Activated CD4-positive, alpha-beta memory T cell treated with anti-CD3 and anti-CD28 coated beads, Interleukin-2, amount 10 ng/mL, durations not matched to agents 7 days and 5 days (primary cell): ENCODE measurements at regions not wholly inside any gene's neighbourhood (a gene's known extent, or its start where the extent isn't known, plus 50 kb on each side); places are given as distances from the start of the nearest gene placed in this dataset.
"Not testable (repeated sequence)": the region's sequence is repeated elsewhere in the genome, so short reads cannot be mapped to it uniquely, and the experiment has no call there.

Source experiments
- CTCF ChIA-PET: fragments of 350-600 bp; sonication (Branson Sonifier 250); formaldehyde crosslinking; loops from one replicate; lab custom pipeline; 2021; ENCODE audit warnings: antibody characterized with exemption, inconsistent platforms; lab: Charles Lee
- POLR2A ChIA-PET: fragments of 350-600 bp; sonication (Branson Sonifier 250); formaldehyde crosslinking; loops from one replicate; lab custom pipeline; 2021; ENCODE audit warnings: antibody characterized with exemption; lab: Charles Lee
- DNase-seq: peaks from one replicate; pipeline ENCODE4 v3.0.0-alpha.2; 2020
- H3K27ac Mint-ChIP-seq: one replicate; pipeline ENCODE4 v1.8.0; 2021; ENCODE audit warnings: mild to moderate bottlenecking, mixed read lengths
- H3K27me3 Mint-ChIP-seq: one replicate; pipeline ENCODE4 v1.8.0; 2021; ENCODE audit warnings: mixed read lengths
- H3K36me3 Mint-ChIP-seq: one replicate; pipeline ENCODE4 v1.8.0; 2021; ENCODE audit warnings: low read depth, mixed read lengths
- H3K4me1 Mint-ChIP-seq: one replicate; pipeline ENCODE4 v1.8.0; 2021; ENCODE audit warnings: mixed read lengths
- H3K4me3 Mint-ChIP-seq: one replicate; pipeline ENCODE4 v1.8.0; 2021; ENCODE audit warnings: mild to moderate bottlenecking, mixed read lengths
- H3K9me3 Mint-ChIP-seq: one replicate; pipeline ENCODE4 v1.8.0; 2021; ENCODE audit warnings: mixed read lengths

DNA sequence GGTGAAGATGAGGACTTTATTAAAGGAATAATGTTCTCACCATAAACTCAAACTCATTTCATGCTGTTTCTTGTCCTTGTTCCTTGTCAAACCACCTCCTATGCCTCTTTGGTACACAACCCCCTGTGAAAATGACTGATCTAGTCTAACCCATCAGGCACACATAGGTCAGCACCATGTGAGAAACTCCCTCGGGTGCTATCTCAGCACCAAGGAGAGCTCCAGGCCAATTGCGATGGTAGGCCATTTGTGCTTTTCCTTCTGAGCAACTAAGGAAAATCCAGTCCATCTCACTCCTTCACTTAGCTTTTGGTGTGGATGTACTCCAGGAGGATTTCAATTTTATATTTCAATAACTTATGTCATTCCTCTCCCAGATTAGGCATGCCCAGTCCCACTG is 199.8 kb downstream of the ZNF608 start:
- H3K36me3 Mint-ChIP-seq = no peaks in the 10 kb centered on the region
- no peak for DNase-seq
- ChIA-PET POLR2A (no interaction called here), CTCF (no interaction called here)
- no peaks in the 10 kb centered on the region for H3K4me1 Mint-ChIP-seq
- no peak overlapping the region for H3K4me3 Mint-ChIP-seq
- H3K9me3 Mint-ChIP-seq = no peaks in the 10 kb centered on the region
- H3K27me3 Mint-ChIP-seq = no peaks in the 10 kb centered on the region
- no peak overlapping the region for H3K27ac Mint-ChIP-seq

GRCh38 chr5:124544366-124545055 is 201.9 kb downstream of the ZNF608 start:
- no peak overlapping the region for H3K27ac Mint-ChIP-seq
- no peaks in the 10 kb centered on the region for H3K4me1 Mint-ChIP-seq
- no peaks in the 10 kb centered on the region for H3K27me3 Mint-ChIP-seq
- no peak overlapping the region for H3K4me3 Mint-ChIP-seq
- no peaks in the 10 kb centered on the region for H3K36me3 Mint-ChIP-seq
- CTCF ChIA-PET = no interaction called here
- peaks cover 2% of the 10 kb centered on the region for H3K9me3 Mint-ChIP-seq
- POLR2A ChIA-PET = no interaction called here
- DNase-seq = no peak

DNA sequence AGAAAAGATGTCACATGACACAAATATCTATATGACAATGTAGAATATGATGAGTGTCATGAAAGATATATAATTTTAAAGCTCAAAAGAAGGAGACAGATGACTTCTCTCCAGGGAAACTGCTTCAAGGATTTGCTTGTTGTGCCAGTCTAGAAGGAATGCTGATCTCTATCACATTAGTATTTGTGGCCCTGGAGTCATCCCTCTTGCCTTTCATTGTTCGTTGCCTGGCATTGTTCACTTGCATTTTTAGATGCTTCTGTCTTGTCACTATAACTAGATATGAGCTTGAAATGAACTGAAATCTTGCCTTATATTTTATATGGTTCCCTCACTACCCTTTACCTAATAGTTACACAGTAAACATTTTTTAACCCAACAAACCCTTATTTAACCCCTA is 207.5 kb downstream of the ZNF608 start:
- peaks cover 10% of the 10 kb centered on the region for H3K9me3 Mint-ChIP-seq
- H3K36me3 Mint-ChIP-seq = no peaks in the 10 kb centered on the region
- no peak for DNase-seq
- CTCF ChIA-PET = interaction anchor here (0.5 kb wide), 1 partner anchor 10 kb away, joined by 3 read pairs; no protein-coding TSS in a partner anchor
- no peaks in the 10 kb centered on the region for H3K27me3 Mint-ChIP-seq
- no peaks in the 10 kb centered on the region for H3K4me1 Mint-ChIP-seq
- no peak overlapping the region for H3K4me3 Mint-ChIP-seq
- no peak overlapping the region for H3K27ac Mint-ChIP-seq
- POLR2A ChIA-PET = no interaction called here

DNA sequence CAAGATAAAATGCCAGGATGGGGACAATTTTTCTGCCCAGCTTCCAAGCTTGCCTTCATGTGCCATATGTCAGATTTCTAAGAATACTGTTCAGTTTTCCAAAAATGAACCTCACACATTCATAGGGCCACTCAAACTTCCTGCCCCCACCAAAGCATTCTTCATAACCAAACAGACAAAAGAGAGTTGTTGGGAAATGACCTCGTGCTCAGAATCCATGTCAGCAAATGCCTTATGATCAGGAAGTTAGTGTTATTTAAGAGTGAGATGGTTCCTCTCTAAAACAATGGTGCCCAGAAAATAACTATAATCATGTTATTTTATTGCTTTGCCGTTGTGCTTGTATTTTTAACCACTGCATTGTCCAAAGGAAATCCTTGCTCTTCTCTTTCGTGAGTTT is 208.2 kb downstream of the ZNF608 start:
- no peak overlapping the region for H3K27ac Mint-ChIP-seq
- H3K9me3 Mint-ChIP-seq = peaks cover 10% of the 10 kb centered on the region
- H3K4me3 Mint-ChIP-seq = no peak overlapping the region
- H3K36me3 Mint-ChIP-seq = no peaks in the 10 kb centered on the region
- H3K4me1 Mint-ChIP-seq = no peaks in the 10 kb centered on the region
- no peak for DNase-seq
- ChIA-PET CTCF (no interaction called here), POLR2A (no interaction called here)
- no peaks in the 10 kb centered on the region for H3K27me3 Mint-ChIP-seq

- H3K36me3 Mint-ChIP-seq = no peaks in the 10 kb centered on the region
- ChIA-PET CTCF (no interaction called here), POLR2A (no interaction called here)
- DNase-seq = no peak
- H3K27ac Mint-ChIP-seq = no peak overlapping the region
- H3K4me3 Mint-ChIP-seq = no peak overlapping the region
- H3K4me1 Mint-ChIP-seq = no peaks in the 10 kb centered on the region
- H3K27me3 Mint-ChIP-seq = no peaks in the 10 kb centered on the region
- peaks cover 10% of the 10 kb centered on the region for H3K9me3 Mint-ChIP-seq
Observed at GRCh38 chr5:124537522-124537921, 208.9 kb downstream of the ZNF608 start.

- H3K27ac Mint-ChIP-seq = no peak overlapping the region
- POLR2A ChIA-PET = no interaction called here
Observed at GRCh38 chr5:124537107-124537506, 209.3 kb downstream of the ZNF608 start.

DNA sequence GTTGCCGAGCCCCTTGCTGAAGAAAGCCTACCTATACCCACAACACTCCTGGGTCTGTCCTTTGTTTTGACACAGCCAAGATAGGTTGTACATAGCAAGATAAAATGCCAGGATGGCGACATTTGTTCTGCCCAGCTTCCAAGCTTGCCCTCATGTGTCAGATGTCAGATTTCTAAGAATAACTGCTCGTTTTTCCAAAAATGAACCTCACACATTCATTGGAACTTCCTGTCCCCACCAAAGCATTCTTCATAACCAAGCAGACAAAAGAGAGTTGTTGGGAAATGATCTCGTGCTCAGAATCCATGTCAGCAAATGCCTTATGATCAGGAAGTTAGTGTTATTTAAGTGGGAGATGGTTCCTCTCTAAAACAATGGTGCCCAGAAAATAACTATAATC is 210.1 kb downstream of the ZNF608 start:
- ChIA-PET POLR2A (no interaction called here), CTCF (no interaction called here)
- Mint-ChIP-seq H3K4me3 (no peak overlapping the region), H3K9me3 (peaks cover 10% of the 10 kb centered on the region), H3K36me3 (no peaks in the 10 kb centered on the region), H3K27me3 (no peaks in the 10 kb centered on the region), H3K27ac (no peak overlapping the region), H3K4me1 (no peaks in the 10 kb centered on the region)
- DNase-seq = no peak

More at GRCh38 chr5:124537107-124537506, 209.3 kb downstream of the ZNF608 start:
- Mint-ChIP-seq H3K36me3 (no peaks in the 10 kb centered on the region), H3K4me1 (no peaks in the 10 kb centered on the region), H3K27me3 (no peaks in the 10 kb centered on the region), H3K4me3 (no peak overlapping the region), H3K9me3 (peaks cover 10% of the 10 kb centered on the region)
- DNase-seq = no peak
- CTCF ChIA-PET = no interaction called here

- no peak for DNase-seq
- Mint-ChIP-seq H3K27ac (no peak overlapping the region), H3K27me3 (peaks cover 2% of the 10 kb centered on the region), H3K9me3 (peaks cover 9% of the 10 kb centered on the region), H3K36me3 (no peaks in the 10 kb centered on the region), H3K4me3 (no peak overlapping the region), H3K4me1 (no peaks in the 10 kb centered on the region)
- POLR2A ChIA-PET = no interaction called here
- CTCF ChIA-PET = interaction anchor here (0.6 kb wide), 1 partner anchor 1812 kb away, joined by 3 read pairs; no protein-coding TSS in a partner anchor
Observed at GRCh38 chr5:124530916-124531315, 215.5 kb downstream of the ZNF608 start.

GRCh38 chr5:124528838-124529237 is 217.6 kb downstream of the ZNF608 start:
- ChIA-PET CTCF (interaction anchor here (0.7 kb wide), 1 partner anchor 10 kb away, joined by 3 read pairs; no protein-coding TSS in a partner anchor), POLR2A (no interaction called here)
- Mint-ChIP-seq H3K27ac (no peak overlapping the region), H3K4me1 (no peaks in the 10 kb centered on the region), H3K27me3 (peaks cover 2% of the 10 kb centered on the region), H3K4me3 (no peak overlapping the region), H3K36me3 (no peaks in the 10 kb centered on the region), H3K9me3 (peaks cover 6% of the 10 kb centered on the region)
- DNase-seq = no peak

DNA sequence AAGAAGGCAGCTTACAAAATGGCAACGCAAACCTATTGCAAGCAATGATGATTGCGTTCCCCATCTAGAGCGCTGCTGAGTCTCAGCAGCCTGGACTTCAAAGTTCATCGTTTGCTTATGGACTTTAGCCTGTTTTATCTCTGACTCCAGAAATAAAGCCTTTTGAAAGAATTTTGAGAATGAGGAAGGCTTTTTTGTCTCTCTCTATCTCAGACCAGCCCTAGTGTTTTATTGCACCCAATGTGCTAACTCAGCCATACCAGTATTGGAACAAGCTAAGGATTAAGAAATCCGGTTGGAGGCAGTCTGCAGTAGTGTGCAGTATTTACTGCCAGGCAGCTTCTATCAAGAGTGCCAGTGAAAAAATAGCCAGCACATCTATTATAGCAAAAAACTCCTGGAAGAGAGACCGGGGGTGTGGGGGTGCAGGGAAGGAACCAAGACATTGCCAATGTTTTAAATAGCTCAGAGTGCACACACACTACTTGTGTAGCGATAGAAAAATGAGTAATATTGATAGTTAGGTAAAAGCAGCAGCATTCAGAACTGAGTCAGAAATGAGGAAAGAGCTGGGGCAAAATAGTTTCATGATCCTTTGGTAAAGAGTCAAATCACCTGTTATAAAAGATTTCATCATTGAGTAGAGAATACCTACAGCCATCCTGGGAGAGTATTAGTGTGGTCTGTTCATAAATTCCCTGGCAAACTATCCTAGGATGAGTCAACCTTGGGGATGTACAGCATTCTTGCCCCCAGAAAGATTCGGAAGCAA is 219.0 kb downstream of the ZNF608 start:
- POLR2A ChIA-PET = no interaction called here
- peaks cover 6% of the 10 kb centered on the region for H3K9me3 Mint-ChIP-seq
- peaks cover 2% of the 10 kb centered on the region for H3K27me3 Mint-ChIP-seq
- H3K36me3 Mint-ChIP-seq = no peaks in the 10 kb centered on the region
- CTCF ChIA-PET = no interaction called here
- no peak overlapping the region for H3K4me3 Mint-ChIP-seq
- no peaks in the 10 kb centered on the region for H3K4me1 Mint-ChIP-seq
- H3K27ac Mint-ChIP-seq = no peak overlapping the region
- DNase-seq = no peak

DNA sequence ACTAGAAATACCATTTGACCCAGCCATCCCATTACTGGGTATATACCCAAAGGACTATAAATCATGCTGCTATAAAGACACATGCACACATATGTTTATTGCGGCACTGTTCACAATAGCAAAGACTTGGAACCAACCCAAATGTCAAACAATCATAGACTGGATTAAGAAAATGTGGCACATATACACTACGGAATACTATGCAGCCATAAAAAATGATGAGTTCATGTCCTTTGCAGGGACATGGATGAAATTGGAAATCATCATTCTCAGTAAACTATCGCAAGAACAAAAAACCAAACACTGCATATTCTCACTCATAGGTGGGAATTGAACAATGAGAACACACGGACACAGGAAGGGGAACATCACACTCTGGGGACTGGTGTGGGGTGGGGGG is 220.4 kb downstream of the ZNF608 start:
- CTCF ChIA-PET, H3K27ac Mint-ChIP-seq, DNase-seq, H3K36me3 Mint-ChIP-seq, H3K27me3 Mint-ChIP-seq, POLR2A ChIA-PET, H3K4me1 Mint-ChIP-seq, H3K4me3 Mint-ChIP-seq, H3K9me3 Mint-ChIP-seq: not testable (repeated sequence)

GRCh38 chr5:124524552-124525232 is 221.7 kb downstream of the ZNF608 start:
- Mint-ChIP-seq H3K27ac (no peak overlapping the region), H3K36me3 (no peaks in the 10 kb centered on the region), H3K4me3 (no peak overlapping the region), H3K9me3 (no peaks in the 10 kb centered on the region), H3K4me1 (no peaks in the 10 kb centered on the region), H3K27me3 (no peaks in the 10 kb centered on the region)
- CTCF ChIA-PET = no interaction called here
- no peak for DNase-seq
- POLR2A ChIA-PET = no interaction called here

DNA sequence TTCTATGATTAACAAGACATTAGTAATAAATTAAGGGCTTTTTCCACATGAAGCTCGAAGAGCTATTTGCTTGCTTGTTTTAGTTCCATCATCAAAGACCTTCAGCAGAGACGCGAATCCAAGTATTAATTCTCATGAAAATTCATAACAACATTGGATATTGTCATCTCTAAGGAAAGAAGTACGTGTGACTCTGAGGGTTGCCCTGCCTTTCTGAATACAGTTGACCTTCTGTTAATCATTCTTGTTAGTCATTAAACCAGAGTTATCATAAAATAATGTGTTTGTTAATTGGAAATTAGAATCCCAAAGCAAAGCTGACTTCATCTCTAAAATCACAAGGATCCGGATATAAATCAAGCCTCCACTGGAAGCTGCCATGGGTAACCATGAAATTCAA is 222.5 kb downstream of the ZNF608 start:
- no peaks in the 10 kb centered on the region for H3K36me3 Mint-ChIP-seq
- no peak overlapping the region for H3K4me3 Mint-ChIP-seq
- no peaks in the 10 kb centered on the region for H3K9me3 Mint-ChIP-seq
- no peak overlapping the region for H3K27ac Mint-ChIP-seq
- POLR2A ChIA-PET = no interaction called here
- no peaks in the 10 kb centered on the region for H3K4me1 Mint-ChIP-seq
- no peaks in the 10 kb centered on the region for H3K27me3 Mint-ChIP-seq
- CTCF ChIA-PET = no interaction called here
- DNase-seq = no peak
